BJ (cell line): ENCODE measurements at regions not wholly inside any gene's neighbourhood (a gene's known extent, or its start where the extent isn't known, plus 50 kb on each side); places are given as distances from the start of the nearest gene placed in this dataset.

Experiments used
- CTCF ChIA-PET: fragments of 350-600 bp; formaldehyde crosslinking; extraction: SDS; loops from one replicate; lab custom pipeline; 2021; ENCODE audit warnings: antibody characterized with exemption, inconsistent platforms; lab: Yijun Ruan, JAX
- POLR2A ChIA-PET: fragments of 300-600 bp; sonication (Branson Sonifier 250); formaldehyde crosslinking; extraction: SDS; loops from one replicate; lab custom pipeline; 2021; ENCODE audit warnings: antibody characterized with exemption; lab: Charles Lee
- DNase-seq: peaks from one replicate; pipeline ENCODE4 v3.0.0-alpha.2; 2011; ENCODE audit warnings: low read depth
- H3K27me3 ChIP-seq: 2 replicates; pipeline ENCODE4 v1.6.0; 2011; ENCODE audit warnings: low read length; ENCODE audit not compliant: control insufficient read depth, insufficient read depth
- H3K36me3 ChIP-seq: 2 replicates; pipeline ENCODE4 v1.5.1; 2011; ENCODE audit warnings: low read length; ENCODE audit not compliant: control insufficient read depth, insufficient read depth
- H3K4me3 ChIP-seq: 2 replicates; pipeline ENCODE4 v1.5.1; 2011; ENCODE audit warnings: low read depth, mild to moderate bottlenecking, control low read depth, low read length
- TF ChIP-seq, protein P1 (sequence below): IDR thresholded peaks from 2 replicates; pipeline ENCODE4 v1.5.1; 2011; ENCODE audit warnings: low read depth, mild to moderate bottlenecking, control low read depth, inconsistent platforms, low read length, moderate library complexity; ENCODE audit not compliant: insufficient read depth

DNA sequence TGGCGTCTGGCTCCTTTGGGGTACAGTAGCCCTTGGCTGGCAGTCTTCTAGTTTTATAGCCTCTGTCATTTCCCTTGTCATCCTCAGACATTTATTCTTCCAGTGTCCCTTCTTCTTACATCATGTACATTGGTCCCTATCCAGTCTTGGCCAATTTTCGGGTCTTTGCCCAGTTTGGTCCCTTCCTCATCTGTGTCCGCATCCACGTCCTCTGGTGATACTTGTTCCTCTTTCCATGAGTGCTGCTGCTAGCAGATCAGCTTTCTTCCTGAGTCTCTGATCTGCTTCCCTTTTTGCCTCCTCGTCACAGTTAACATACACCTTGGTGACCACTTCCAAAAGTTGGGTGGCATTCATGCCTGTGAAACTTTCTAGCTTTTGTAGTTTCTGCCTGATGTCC lies 86.2 kb upstream of the GPR6 start:
- no peaks in the 10 kb centered on the region; the same call in 1 of the 2 replicates for H3K36me3 ChIP-seq
- peaks cover under 1% of the 10 kb centered on the region; the same call in 1 of the 2 replicates for H3K27me3 ChIP-seq
- H3K4me3 ChIP-seq: no peak overlapping the region
- DNase-seq: no peak
- ChIA-PET POLR2A (no interaction called here), CTCF (no interaction called here)
- TF ChIP-seq, protein P1, sequence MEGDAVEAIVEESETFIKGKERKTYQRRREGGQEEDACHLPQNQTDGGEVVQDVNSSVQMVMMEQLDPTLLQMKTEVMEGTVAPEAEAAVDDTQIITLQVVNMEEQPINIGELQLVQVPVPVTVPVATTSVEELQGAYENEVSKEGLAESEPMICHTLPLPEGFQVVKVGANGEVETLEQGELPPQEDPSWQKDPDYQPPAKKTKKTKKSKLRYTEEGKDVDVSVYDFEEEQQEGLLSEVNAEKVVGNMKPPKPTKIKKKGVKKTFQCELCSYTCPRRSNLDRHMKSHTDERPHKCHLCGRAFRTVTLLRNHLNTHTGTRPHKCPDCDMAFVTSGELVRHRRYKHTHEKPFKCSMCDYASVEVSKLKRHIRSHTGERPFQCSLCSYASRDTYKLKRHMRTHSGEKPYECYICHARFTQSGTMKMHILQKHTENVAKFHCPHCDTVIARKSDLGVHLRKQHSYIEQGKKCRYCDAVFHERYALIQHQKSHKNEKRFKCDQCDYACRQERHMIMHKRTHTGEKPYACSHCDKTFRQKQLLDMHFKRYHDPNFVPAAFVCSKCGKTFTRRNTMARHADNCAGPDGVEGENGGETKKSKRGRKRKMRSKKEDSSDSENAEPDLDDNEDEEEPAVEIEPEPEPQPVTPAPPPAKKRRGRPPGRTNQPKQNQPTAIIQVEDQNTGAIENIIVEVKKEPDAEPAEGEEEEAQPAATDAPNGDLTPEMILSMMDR: no peak

DNA sequence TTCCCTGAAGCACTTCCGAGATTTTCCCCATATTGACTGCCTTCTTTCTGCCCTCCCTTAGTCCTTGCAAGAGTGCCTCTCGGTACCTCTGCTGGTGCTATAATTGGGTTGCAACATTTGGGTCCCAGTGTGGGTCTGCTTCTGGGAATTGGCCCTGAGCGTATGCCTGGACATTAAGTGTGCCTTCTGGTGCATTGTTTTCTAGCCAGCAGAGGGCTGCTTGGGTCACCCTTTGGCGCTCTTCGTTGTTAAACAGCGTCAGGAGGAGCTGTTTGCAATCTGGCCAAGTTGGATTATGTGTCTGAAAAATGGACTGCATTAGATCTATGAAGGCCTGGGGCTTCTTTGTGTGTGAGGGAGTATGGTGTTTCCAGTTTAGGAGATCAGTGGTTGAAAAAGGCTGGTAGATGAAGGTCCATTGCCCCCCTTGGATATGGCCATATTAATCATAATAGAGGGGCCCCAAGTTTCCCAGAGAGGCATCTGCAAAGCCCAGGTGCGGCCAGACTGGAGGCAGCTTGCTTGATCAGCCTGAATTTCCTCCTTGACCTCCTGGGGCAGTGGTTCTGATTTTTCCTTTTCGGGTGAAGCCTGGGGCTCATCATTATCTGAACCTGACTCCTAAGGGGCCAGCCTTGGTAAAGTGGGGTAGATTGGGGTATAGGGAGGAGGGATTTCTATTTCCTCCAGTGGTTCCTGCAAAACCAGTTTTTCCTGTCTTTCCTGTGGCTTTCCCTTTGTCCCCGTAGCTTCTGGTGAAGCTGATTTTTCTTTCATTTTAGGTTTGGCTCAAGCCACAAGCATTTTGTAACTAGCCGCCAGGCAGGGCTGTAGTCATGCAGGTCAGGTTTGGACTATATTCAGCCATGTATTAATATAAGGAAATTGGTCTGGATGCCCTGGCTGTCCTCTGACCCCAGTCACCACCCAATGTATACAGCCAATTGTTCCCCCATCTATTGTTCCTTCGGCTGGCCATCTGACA lies 85.4 kb upstream of the GPR6 start:
- TF ChIP-seq, protein P1: no peak
- Histone ChIP-seq H3K27me3 (peaks cover 3% of the 10 kb centered on the region; the same call in 1 of the 2 replicates), H3K4me3 (no peak overlapping the region), H3K36me3 (no peaks in the 10 kb centered on the region; the same call in 1 of the 2 replicates)
- no peak for DNase-seq
- ChIA-PET CTCF (no interaction called here), POLR2A (no interaction called here)

DNA sequence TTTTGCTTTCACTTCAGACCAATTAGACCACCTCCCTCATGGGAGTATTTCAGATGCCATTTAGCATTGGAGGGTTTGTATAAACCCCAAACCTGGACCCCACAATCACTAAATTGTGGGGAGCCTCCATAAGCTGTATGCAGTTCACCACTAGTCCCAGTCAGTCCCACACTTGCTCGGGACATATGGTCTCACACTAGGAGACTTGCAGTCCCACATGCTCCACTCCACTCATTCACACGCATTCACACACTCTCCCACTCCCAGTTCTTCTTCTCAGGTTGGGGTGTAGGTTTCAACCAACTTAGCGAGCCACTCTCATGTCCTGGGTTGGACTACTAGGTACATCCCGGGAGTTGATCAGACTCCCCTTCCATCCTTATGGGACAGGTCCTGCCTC lies 84.5 kb upstream of the GPR6 start:
- TF ChIP-seq, protein P1: no peak

DNA sequence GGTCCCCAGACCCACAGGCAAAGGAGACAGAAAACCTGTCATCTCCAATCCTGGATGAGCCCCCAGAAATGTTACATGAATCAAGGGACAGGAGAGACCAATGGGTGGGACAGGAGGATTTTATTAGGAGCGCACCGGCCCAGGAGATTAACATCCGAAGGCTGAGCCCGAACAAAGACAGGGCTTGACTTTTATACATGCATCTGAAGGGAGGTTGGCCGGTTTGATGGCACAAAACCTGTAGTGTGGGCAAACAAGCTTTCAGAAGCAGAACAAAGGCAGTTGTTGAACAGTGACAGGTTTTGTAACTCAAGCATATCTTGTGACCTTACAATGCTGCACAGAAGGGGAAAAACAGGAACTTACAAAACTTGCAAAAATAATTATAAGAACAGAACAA lies 83.9 kb upstream of the GPR6 start:
- Histone ChIP-seq H3K36me3 (no peaks in the 10 kb centered on the region; the same call in 1 of the 2 replicates), H3K27me3 (peaks cover 3% of the 10 kb centered on the region; the same call in 1 of the 2 replicates), H3K4me3 (no peak overlapping the region)
- CTCF ChIA-PET: no interaction called here
- TF ChIP-seq, protein P1: no peak
- DNase-seq: no peak
- POLR2A ChIA-PET: no interaction called here

More for the DNA sequence above, 84.5 kb upstream of the GPR6 start:
- peaks cover 3% of the 10 kb centered on the region; the same call in 1 of the 2 replicates for H3K27me3 ChIP-seq
- no peak overlapping the region for H3K4me3 ChIP-seq
- ChIA-PET CTCF (no interaction called here), POLR2A (no interaction called here)
- no peak for DNase-seq
- H3K36me3 ChIP-seq: no peaks in the 10 kb centered on the region; the same call in 1 of the 2 replicates

DNA sequence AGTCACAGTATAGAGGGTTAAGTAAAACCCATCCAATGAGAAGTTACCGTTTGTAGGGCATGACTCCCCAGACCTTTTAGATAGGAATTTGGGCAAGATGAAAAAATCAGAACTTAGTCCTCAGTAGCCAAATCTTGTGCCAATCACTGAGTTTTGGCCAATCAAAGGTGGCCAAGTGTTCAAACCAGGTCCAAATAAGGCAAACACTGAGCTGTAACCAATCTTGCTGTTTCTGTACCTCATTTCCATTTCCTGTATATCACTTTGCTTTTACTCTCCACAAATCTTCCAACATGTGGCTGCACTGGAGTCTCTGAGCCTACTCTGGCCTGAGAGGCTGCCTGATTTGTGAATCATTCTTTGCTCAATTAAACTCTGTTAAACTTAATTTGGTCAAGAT lies 81.8 kb upstream of the GPR6 start:
- ChIA-PET CTCF (interaction anchor here (0.6 to 1.6 kb wide), 2 partner anchors 12 to 1642 kb away, joined by 3 read pairs; no protein-coding TSS in a partner anchor), POLR2A (no interaction called here)
- Histone ChIP-seq H3K27me3 (peaks cover 3% of the 10 kb centered on the region; the same call in 1 of the 2 replicates), H3K36me3 (no peaks in the 10 kb centered on the region; the same call in 1 of the 2 replicates), H3K4me3 (no peak overlapping the region)
- no peak for DNase-seq
- TF ChIP-seq, protein P1: no peak
